Fibroblast of villous mesenchyme (primary cell): ENCODE measurements at regions not wholly inside any gene's neighbourhood (a gene's known extent, or its start where the extent isn't known, plus 50 kb on each side); places are given as distances from the start of the nearest gene placed in this dataset.

Experiments used
- DNase-seq: peaks from one replicate; pipeline ENCODE4 v3.0.0-alpha.2; 2010; ENCODE audit warnings: low read depth
- H3K4me3 ChIP-seq: 2 replicates; pipeline ENCODE4 v1.5.1; 2011; ENCODE audit warnings: low read depth, mild to moderate bottlenecking, low read length
- TF ChIP-seq, protein P1 (sequence below): IDR thresholded peaks from 2 replicates; pipeline ENCODE4 v1.5.1; 2012; ENCODE audit warnings: low read depth, mild to moderate bottlenecking, low read length; ENCODE audit not compliant: insufficient read depth

DNA sequence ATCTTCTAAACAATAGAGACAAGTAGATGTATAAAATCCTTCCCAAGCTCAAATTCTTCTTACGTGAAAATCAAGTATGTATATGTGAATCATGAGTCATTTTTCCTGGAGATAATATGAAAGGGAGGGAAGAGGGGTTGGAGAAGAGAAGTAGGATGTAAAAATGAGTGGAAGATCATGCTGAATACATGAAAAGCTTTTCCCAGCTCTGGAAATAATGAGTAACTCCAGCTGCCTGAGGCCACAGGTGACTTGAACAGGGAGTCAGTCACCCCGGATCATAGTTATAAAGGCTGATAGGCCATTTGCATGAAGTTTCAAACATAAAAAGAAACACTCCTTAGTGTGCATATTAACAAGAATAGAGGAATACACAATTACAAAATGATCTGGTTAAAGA, 486.7 kb downstream of the EFNA5 start:
- no peak for DNase-seq
- TF ChIP-seq, protein P1, sequence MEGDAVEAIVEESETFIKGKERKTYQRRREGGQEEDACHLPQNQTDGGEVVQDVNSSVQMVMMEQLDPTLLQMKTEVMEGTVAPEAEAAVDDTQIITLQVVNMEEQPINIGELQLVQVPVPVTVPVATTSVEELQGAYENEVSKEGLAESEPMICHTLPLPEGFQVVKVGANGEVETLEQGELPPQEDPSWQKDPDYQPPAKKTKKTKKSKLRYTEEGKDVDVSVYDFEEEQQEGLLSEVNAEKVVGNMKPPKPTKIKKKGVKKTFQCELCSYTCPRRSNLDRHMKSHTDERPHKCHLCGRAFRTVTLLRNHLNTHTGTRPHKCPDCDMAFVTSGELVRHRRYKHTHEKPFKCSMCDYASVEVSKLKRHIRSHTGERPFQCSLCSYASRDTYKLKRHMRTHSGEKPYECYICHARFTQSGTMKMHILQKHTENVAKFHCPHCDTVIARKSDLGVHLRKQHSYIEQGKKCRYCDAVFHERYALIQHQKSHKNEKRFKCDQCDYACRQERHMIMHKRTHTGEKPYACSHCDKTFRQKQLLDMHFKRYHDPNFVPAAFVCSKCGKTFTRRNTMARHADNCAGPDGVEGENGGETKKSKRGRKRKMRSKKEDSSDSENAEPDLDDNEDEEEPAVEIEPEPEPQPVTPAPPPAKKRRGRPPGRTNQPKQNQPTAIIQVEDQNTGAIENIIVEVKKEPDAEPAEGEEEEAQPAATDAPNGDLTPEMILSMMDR, result no peak

DNA sequence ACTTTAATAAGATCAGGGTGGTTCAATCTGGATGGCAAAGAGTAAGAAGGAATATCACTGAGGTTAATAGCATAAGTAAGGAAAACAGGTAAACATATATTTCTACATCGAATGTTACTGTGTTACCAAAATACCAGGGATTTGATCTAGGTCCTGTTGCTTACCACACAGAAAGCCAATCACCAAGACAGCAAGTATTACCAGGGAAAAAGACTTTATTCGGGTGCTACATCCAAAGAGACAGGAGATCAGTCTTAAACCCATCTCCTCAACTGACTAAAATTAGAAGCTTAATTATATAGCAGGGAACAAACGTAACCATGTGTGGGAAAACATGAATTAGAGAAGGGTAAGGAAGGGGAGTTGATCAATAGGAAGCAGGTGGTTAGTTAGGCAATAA, 500.1 kb downstream of the EFNA5 start:
- H3K4me3 ChIP-seq, result no peak overlapping the region
- TF ChIP-seq, protein P1, result no peak
- no peak for DNase-seq

More for the DNA sequence above, 486.7 kb downstream of the EFNA5 start:
- H3K4me3 ChIP-seq, result no peak overlapping the region

- TF ChIP-seq, protein P1, result no peak
- no peak for DNase-seq
Observed at GRCh38 chr5:107169867-107170266, 500.9 kb downstream of the EFNA5 start.

DNA sequence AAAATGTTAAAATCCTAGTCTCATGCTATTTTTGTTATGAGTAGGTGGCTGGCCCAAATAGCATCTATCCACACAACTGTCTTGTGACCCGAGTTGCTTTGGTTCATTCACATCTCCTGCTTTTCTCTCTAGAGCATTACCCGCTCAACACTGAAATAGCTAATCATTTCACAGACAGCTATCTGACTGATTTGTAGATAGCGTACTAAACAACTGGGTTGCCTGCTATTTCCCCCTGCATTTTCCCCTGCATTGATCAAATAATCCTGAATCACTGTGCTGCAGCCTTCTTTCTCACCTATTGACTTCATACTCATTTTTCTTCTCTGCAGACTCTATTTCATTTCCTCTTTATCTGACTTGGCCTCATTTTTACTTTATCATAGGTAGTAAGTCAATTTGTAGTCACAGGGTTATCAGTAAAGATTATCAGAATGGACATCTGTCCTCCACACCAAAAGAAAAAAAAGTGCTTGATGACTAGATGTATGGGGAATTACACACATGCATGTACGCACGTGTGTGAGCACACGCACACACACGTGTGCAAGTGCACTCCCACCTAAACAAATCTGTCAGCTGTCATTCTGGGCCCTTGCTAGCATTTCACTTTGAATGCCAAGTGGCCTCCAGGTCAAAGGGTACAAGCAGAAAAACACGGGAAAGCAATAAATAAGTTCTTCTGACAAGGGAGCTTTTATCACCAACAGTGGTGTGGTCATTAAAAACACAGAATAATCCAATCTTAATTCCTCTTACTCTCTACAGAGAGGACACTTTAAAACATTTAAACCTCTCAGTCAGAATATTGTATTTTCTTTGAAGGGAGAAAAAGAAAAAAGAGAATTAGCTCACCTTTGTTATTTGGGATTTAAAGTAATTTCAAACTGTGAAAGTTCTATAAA, 501.6 kb downstream of the EFNA5 start:
- no peak overlapping the region for H3K4me3 ChIP-seq
- TF ChIP-seq, protein P1, result no peak
- DNase-seq, result no peak

More at GRCh38 chr5:107169867-107170266, 500.9 kb downstream of the EFNA5 start:
- no peak overlapping the region for H3K4me3 ChIP-seq

- no peak for DNase-seq
- no peak overlapping the region for H3K4me3 ChIP-seq
- TF ChIP-seq, protein P1, result no peak
Observed at GRCh38 chr5:107168086-107168485, 502.7 kb downstream of the EFNA5 start.

DNA sequence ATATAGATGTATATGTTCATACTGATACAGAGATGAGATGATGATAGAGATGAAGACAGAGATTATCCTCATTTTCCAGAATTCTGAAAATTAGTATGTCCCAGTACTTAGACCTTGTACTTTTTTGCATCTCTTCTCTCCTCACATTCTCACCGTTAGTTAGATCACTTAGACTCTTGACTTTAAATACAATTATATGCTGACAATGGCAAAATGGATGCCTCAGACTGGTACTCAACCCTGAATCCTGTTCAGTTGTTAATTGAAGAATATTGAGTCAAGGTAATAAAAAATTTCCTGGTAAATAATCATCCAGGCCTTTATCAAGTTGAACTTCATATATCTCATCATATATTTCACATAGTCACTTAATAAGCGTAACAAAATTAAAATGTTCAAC, 505.4 kb downstream of the EFNA5 start:
- H3K4me3 ChIP-seq, result no peak overlapping the region
- TF ChIP-seq, protein P1, result no peak
- no peak for DNase-seq

DNA sequence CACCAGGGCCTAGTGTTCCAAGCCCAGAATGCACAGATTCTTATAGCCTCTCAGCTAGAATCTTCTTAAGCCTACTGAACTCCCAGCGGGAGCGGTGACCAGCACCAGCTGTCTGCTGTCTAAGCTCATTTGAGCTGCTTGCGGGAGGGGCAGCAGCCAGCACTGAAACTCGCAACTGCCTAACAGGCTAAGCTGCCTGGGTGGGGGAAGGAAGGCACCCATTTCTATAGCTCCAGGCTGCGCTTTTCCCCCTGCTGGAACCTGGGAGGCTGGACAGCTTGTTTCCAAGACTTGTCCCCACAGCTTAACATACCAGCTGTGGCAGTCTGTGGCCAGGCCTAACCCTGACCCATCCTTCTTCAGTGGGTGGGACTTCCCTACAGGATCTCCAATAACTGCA, 512.9 kb downstream of the EFNA5 start:
- DNase-seq, result no peak
- no peak overlapping the region for H3K4me3 ChIP-seq
- TF ChIP-seq, protein P1, result no peak
